Fibroblast of the aortic adventitia (primary cell): ENCODE measurements at regions not wholly inside any gene's neighbourhood (a gene's known extent, or its start where the extent isn't known, plus 50 kb on each side); places are given as distances from the start of the nearest gene placed in this dataset.

Source experiments
- DNase-seq: peaks from one replicate; pipeline ENCODE4 v3.0.0-alpha.2; 2010; ENCODE audit warnings: low read depth
- H3K4me3 ChIP-seq: 2 replicates; pipeline ENCODE4 v1.5.1; 2011; ENCODE audit warnings: low read depth, mild to moderate bottlenecking, control low read depth, low read length, moderate library complexity
- CTCF ChIP-seq: IDR thresholded peaks from 2 replicates; pipeline ENCODE4 v1.5.1; 2011; ENCODE audit warnings: mild to moderate bottlenecking, low read length, control low read depth, inconsistent platforms; ENCODE audit not compliant: insufficient read depth

GRCh38 chrX:6980981-6981380, 166.5 kb upstream of the STS start:
- no peak for TF ChIP-seq CTCF

GRCh38 chrX:6968231-6968630, 179.3 kb upstream of the STS start:
- no peak for TF ChIP-seq CTCF
- no peak overlapping the region for H3K4me3 ChIP-seq
- no peak for DNase-seq

More at GRCh38 chrX:6980981-6981380, 166.5 kb upstream of the STS start:
- H3K4me3 ChIP-seq, result no peak overlapping the region
- DNase-seq, result no peak

GRCh38 chrX:6965729-6966128, 181.8 kb upstream of the STS start:
- DNase-seq, result no peak
- H3K4me3 ChIP-seq, result no peak overlapping the region
- no peak for TF ChIP-seq CTCF

- no peak overlapping the region for H3K4me3 ChIP-seq
- no peak for TF ChIP-seq CTCF
- no peak for DNase-seq
Observed at GRCh38 chrX:6962006-6962355, 185.5 kb upstream of the STS start.

- DNase-seq, result no peak
- no peak for TF ChIP-seq CTCF
- H3K4me3 ChIP-seq, result no peak overlapping the region
Observed at GRCh38 chrX:6961286-6962005, 186.1 kb upstream of the STS start.

GRCh38 chrX:6959006-6959405, 188.5 kb upstream of the STS start:
- no peak for TF ChIP-seq CTCF
- no peak overlapping the region for H3K4me3 ChIP-seq
- no peak for DNase-seq

GRCh38 chrX:6954836-6955235, 192.7 kb upstream of the STS start:
- no peak overlapping the region for H3K4me3 ChIP-seq
- no peak for TF ChIP-seq CTCF
- DNase-seq, result no peak
